Skeletal muscle satellite cell (primary cell): ENCODE measurements at regions not wholly inside any gene's neighbourhood (a gene's known extent, or its start where the extent isn't known, plus 50 kb on each side); places are given as distances from the start of the nearest gene placed in this dataset.

Experiments used
- H3K27me3 ChIP-seq: 2 replicates; pipeline ENCODE4 v1.7.0; 2013; ENCODE audit warnings: low read length; ENCODE audit not compliant: control insufficient read depth, insufficient read depth
- H3K36me3 ChIP-seq: 2 replicates; pipeline ENCODE4 v1.7.0; 2013; ENCODE audit warnings: mild to moderate bottlenecking, control low read depth, low read length; ENCODE audit not compliant: insufficient read depth
- H3K4me1 ChIP-seq: 2 replicates; pipeline ENCODE4 v1.7.0; 2013; ENCODE audit warnings: low read length; ENCODE audit not compliant: control insufficient read depth, insufficient read depth
- H3K4me2 ChIP-seq: 2 replicates; pipeline ENCODE4 v1.7.0; 2013; ENCODE audit warnings: mild to moderate bottlenecking, low read length
- H3K4me3 ChIP-seq: 2 replicates; pipeline ENCODE4 v1.7.0; 2013; ENCODE audit warnings: low read length
- H3K9ac ChIP-seq: 2 replicates; pipeline ENCODE4 v1.7.0; 2013; ENCODE audit warnings: mild to moderate bottlenecking, low read depth, low read length, moderate library complexity
- H3K9me3 ChIP-seq: replicated peaks from 2 replicates; pipeline ENCODE4 v1.7.0; 2013; ENCODE audit warnings: mild to moderate bottlenecking, control low read depth, low read length

GRCh38 chr18:38028946-38029345, 463.3 kb upstream of the CELF4 start:
- Histone ChIP-seq H3K9me3 (peaks cover 13% of the 10 kb centered on the region), H3K4me2 (no peak overlapping the region), H3K4me1 (no peaks in the 10 kb centered on the region), H3K9ac (no peak overlapping the region), H3K27me3 (no peaks in the 10 kb centered on the region), H3K36me3 (no peaks in the 10 kb centered on the region), H3K4me3 (no peak overlapping the region)

DNA sequence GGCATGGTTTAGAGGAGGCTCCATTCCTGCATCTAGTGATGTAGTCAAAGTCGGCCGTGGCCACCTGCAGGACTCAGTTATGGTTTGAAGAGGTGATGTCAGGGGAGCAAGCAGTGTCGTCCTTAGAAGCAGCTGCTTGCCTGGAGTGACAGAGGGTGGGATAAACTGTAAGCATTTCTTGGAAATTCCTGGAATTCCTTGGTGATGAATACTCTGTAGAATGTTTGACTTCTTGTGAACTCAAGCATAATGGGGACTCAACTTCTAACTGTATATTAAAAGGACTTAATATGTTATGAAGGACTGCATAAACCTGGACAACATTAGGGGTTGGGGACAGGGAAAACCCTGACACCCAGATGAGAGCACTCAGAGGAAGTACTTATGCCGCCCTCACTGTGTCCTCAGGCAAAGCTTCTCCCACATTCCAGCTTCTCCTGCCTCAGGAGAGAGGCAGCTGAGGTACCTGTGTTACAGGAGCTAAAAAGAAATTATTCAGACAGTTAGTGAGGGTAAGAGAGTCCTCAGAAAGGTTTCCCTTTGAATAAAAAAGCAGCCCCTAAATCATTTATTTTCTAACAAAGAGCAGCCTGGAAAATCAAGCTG, 459.9 kb upstream of the CELF4 start:
- Histone ChIP-seq H3K9me3 (peaks cover 19% of the 10 kb centered on the region), H3K4me1 (no peaks in the 10 kb centered on the region), H3K4me3 (no peak overlapping the region), H3K9ac (no peak overlapping the region), H3K36me3 (no peaks in the 10 kb centered on the region), H3K4me2 (no peak overlapping the region), H3K27me3 (no peaks in the 10 kb centered on the region)

GRCh38 chr18:38023871-38024270, 458.3 kb upstream of the CELF4 start:
- Histone ChIP-seq H3K27me3 (no peaks in the 10 kb centered on the region), H3K4me1 (no peaks in the 10 kb centered on the region), H3K4me3 (no peak overlapping the region), H3K36me3 (no peaks in the 10 kb centered on the region), H3K4me2 (no peak overlapping the region), H3K9ac (no peak overlapping the region), H3K9me3 (peaks cover 15% of the 10 kb centered on the region)

- H3K9me3 ChIP-seq, result peaks cover 7% of the 10 kb centered on the region
- H3K4me3 ChIP-seq, result no peak overlapping the region
- H3K4me1 ChIP-seq, result no peaks in the 10 kb centered on the region
- H3K9ac ChIP-seq, result no peak overlapping the region
- no peaks in the 10 kb centered on the region for H3K36me3 ChIP-seq
- no peaks in the 10 kb centered on the region for H3K27me3 ChIP-seq
- no peak overlapping the region for H3K4me2 ChIP-seq
Observed at GRCh38 chr18:38022234-38022633, 456.6 kb upstream of the CELF4 start.

- no peaks in the 10 kb centered on the region for H3K36me3 ChIP-seq
- H3K9ac ChIP-seq, result no peak overlapping the region
- no peaks in the 10 kb centered on the region for H3K4me1 ChIP-seq
- no peaks in the 10 kb centered on the region for H3K27me3 ChIP-seq
- no peak overlapping the region for H3K4me2 ChIP-seq
- no peak overlapping the region for H3K4me3 ChIP-seq
- H3K9me3 ChIP-seq, result peaks cover 7% of the 10 kb centered on the region
Observed at GRCh38 chr18:38019292-38019691, 453.7 kb upstream of the CELF4 start.

GRCh38 chr18:38010971-38011857, 445.6 kb upstream of the CELF4 start:
- no peaks in the 10 kb centered on the region for H3K27me3 ChIP-seq
- H3K4me3 ChIP-seq, result no peak overlapping the region
- H3K4me2 ChIP-seq, result no peak overlapping the region
- no peaks in the 10 kb centered on the region for H3K4me1 ChIP-seq
- H3K9ac ChIP-seq, result no peak overlapping the region
- H3K36me3 ChIP-seq, result no peaks in the 10 kb centered on the region
- peaks cover 3% of the 10 kb centered on the region for H3K9me3 ChIP-seq

GRCh38 chr18:38010037-38010436, 444.4 kb upstream of the CELF4 start:
- Histone ChIP-seq H3K4me1 (no peaks in the 10 kb centered on the region), H3K9ac (no peak overlapping the region), H3K4me2 (no peak overlapping the region), H3K4me3 (no peak overlapping the region), H3K27me3 (no peaks in the 10 kb centered on the region), H3K36me3 (no peaks in the 10 kb centered on the region), H3K9me3 (peaks cover 3% of the 10 kb centered on the region)

- no peaks in the 10 kb centered on the region for H3K27me3 ChIP-seq
- no peak overlapping the region for H3K4me2 ChIP-seq
- H3K4me1 ChIP-seq, result no peaks in the 10 kb centered on the region
- H3K9me3 ChIP-seq, result peaks cover 3% of the 10 kb centered on the region
- H3K36me3 ChIP-seq, result no peaks in the 10 kb centered on the region
- H3K4me3 ChIP-seq, result no peak overlapping the region
- H3K9ac ChIP-seq, result no peak overlapping the region
Observed at GRCh38 chr18:38009320-38009719, 443.7 kb upstream of the CELF4 start.

DNA sequence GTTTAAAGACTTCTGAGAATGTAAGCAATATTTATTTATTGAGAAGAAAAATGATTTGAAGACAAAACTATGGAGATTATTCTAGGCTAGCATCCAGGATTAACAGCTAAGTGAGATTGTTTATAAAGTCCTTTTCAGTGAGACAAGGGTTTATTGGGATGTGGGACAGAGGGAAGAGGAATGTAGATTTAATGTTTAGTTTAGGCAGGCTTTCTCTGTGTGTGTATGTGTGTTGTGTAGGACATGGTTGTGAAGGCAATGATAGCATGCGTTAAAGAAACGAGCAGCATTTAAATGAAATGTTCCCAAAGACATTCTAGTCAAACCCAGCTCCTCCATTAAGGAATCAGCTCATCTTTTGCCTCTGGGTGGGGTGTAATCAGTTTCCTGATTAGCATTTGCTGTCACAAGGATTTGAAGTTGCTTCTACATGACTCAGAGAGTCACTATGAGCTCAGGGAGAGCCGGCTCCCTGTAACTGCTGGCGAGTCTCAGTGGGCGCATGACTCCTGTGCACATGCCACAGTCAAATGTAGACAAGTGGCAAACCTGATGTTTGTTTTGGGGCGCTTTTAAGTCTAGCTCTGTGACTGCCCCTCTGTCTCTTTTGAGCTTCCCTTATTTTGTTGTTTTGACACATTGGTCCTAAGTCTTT, 442.2 kb upstream of the CELF4 start:
- Histone ChIP-seq H3K36me3 (no peaks in the 10 kb centered on the region), H3K4me2 (no peak overlapping the region), H3K4me3 (no peak overlapping the region), H3K4me1 (no peaks in the 10 kb centered on the region), H3K9me3 (peaks cover 3% of the 10 kb centered on the region), H3K27me3 (no peaks in the 10 kb centered on the region), H3K9ac (no peak overlapping the region)

- H3K4me2 ChIP-seq, result no peak overlapping the region
- H3K4me1 ChIP-seq, result no peaks in the 10 kb centered on the region
- H3K9ac ChIP-seq, result no peak overlapping the region
- H3K27me3 ChIP-seq, result no peaks in the 10 kb centered on the region
- H3K36me3 ChIP-seq, result no peaks in the 10 kb centered on the region
- no peak overlapping the region for H3K4me3 ChIP-seq
- peaks cover 3% of the 10 kb centered on the region for H3K9me3 ChIP-seq
Observed at GRCh38 chr18:38007026-38007425, 441.4 kb upstream of the CELF4 start.

DNA sequence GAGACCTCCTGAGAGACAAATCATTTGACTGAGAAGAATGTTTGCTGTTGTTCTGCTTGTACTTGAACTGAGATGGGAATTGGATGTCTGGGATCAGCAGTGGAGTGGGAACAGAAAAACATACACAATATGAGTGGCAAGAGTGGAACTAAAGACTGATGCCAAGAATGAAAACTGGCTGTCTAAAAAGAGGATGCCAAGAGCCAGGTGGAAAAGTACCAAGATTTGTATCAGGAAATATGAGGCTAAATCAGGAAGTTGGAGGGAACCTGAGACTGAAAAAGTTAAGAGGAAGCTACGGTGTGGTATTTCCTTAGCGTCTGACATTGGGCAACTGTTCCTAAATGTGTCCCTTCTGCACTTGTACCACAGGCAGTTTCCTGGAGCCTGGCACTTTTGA, 440.9 kb upstream of the CELF4 start:
- Histone ChIP-seq H3K27me3 (no peaks in the 10 kb centered on the region), H3K4me1 (no peaks in the 10 kb centered on the region), H3K9me3 (peaks cover 3% of the 10 kb centered on the region), H3K9ac (no peak overlapping the region), H3K36me3 (no peaks in the 10 kb centered on the region), H3K4me2 (no peak overlapping the region), H3K4me3 (no peak overlapping the region)
